ENCODE measurements at regions not wholly inside any gene's neighbourhood (a gene's known extent, or its start where the extent isn't known, plus 50 kb on each side); places are given as distances from the start of the nearest gene placed in this dataset.

DNA sequence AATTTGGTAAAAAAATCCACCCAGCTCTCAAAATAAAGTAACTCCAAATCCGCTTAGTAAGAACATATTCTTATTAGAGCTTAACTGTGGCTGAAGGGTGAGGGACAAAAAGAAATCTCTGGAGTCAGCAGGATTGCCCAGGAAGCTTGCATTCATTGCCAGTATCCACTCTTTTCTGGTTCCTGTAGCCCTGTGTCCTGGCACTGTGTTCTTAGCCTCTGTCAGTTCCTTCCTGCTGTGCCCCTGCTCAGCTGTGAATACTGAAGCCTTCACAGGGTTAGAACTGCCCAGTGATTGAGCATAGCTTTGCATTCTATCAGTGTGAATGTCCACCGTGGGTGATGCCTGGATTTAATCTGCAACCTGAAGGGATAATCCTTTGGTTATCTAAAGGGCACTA lies 266.9 kb upstream of the PELI2 start:
- TF ChIP-seq, protein P1, sequence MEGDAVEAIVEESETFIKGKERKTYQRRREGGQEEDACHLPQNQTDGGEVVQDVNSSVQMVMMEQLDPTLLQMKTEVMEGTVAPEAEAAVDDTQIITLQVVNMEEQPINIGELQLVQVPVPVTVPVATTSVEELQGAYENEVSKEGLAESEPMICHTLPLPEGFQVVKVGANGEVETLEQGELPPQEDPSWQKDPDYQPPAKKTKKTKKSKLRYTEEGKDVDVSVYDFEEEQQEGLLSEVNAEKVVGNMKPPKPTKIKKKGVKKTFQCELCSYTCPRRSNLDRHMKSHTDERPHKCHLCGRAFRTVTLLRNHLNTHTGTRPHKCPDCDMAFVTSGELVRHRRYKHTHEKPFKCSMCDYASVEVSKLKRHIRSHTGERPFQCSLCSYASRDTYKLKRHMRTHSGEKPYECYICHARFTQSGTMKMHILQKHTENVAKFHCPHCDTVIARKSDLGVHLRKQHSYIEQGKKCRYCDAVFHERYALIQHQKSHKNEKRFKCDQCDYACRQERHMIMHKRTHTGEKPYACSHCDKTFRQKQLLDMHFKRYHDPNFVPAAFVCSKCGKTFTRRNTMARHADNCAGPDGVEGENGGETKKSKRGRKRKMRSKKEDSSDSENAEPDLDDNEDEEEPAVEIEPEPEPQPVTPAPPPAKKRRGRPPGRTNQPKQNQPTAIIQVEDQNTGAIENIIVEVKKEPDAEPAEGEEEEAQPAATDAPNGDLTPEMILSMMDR (conservative IDR thresholded peaks at IDR 0.05; ENCODE audit: low read depth in 2 of 2): no peak
- TF ChIP-seq POLR2AphosphoS5 (IDR thresholded peaks at IDR 0.05; ENCODE audit: low read depth): no peak

All from GM23338 (cell line).